RWPE1 (cell line): ENCODE measurements at regions not wholly inside any gene's neighbourhood (a gene's known extent, or its start where the extent isn't known, plus 50 kb on each side); places are given as distances from the start of the nearest gene placed in this dataset.

Experiments
- CTCF ChIA-PET: fragments of 350-600 bp; sonication (Branson Sonifier 250); formaldehyde crosslinking; extraction: SDS; loops from one replicate; lab custom pipeline; 2021; lab: Yijun Ruan, JAX
- POLR2A ChIA-PET: fragments of 400-600 bp; formaldehyde crosslinking; extraction: SDS; loops from one replicate; lab custom pipeline; 2020; ENCODE audit warnings: antibody characterized with exemption; ENCODE audit not compliant: low non-redundant PET; lab: Yijun Ruan, JAX
- DNase-seq: peaks from one replicate; pipeline ENCODE4 v3.0.0; 2012; ENCODE audit warnings: low spot score
- H3K27ac ChIP-seq: fragments of 450-650 bp; 2 replicates; pipeline ENCODE4 v1.5.1; 2017
- CTCF ChIP-seq: fragments of 450-650 bp; conservative IDR thresholded peaks from 2 replicates; pipeline ENCODE4 v1.5.1; 2017; ENCODE audit warnings: low read depth, mild to moderate bottlenecking

- POLR2A ChIA-PET, result no interaction called here
- CTCF ChIA-PET, result interaction anchor here (0.6 kb wide), 2 partner anchors 75 to 163 kb away, joined by 3 read pairs; no protein-coding TSS in a partner anchor
- no peak overlapping the region for H3K27ac ChIP-seq
- no peak for DNase-seq
- no peak for TF ChIP-seq CTCF
These were observed 133.9 kb upstream of the MYLIP start for GRCh38 chr6:15994814-15995459.

GRCh38 chr6:15993716-15994228 is 135.1 kb upstream of the MYLIP start:
- CTCF ChIA-PET, result no interaction called here
- POLR2A ChIA-PET, result no interaction called here

GRCh38 chr6:15990179-15990578 is 138.7 kb upstream of the MYLIP start:
- POLR2A ChIA-PET, result no interaction called here
- DNase-seq, result no peak
- no peak overlapping the region for H3K27ac ChIP-seq
- TF ChIP-seq CTCF, result no peak
- CTCF ChIA-PET, result no interaction called here

More at GRCh38 chr6:15993716-15994228, 135.1 kb upstream of the MYLIP start:
- H3K27ac ChIP-seq, result no peak overlapping the region
- DNase-seq, result no peak
- no peak for TF ChIP-seq CTCF

- POLR2A ChIA-PET, result no interaction called here
- H3K27ac ChIP-seq, result no peak overlapping the region
- CTCF ChIA-PET, result no interaction called here
- no peak for DNase-seq
- no peak for TF ChIP-seq CTCF
These were observed 139.5 kb upstream of the MYLIP start for GRCh38 chr6:15989397-15989796.

GRCh38 chr6:15987569-15987968 is 141.3 kb upstream of the MYLIP start:
- no peak for DNase-seq
- H3K27ac ChIP-seq, result no peak overlapping the region
- POLR2A ChIA-PET, result no interaction called here
- TF ChIP-seq CTCF, result no peak
- CTCF ChIA-PET, result interaction anchor here (0.7 kb wide), 1 partner anchor 13 kb away, joined by 3 read pairs; no protein-coding TSS in a partner anchor

- no peak overlapping the region for H3K27ac ChIP-seq
- DNase-seq, result no peak
- CTCF ChIA-PET, result no interaction called here
- TF ChIP-seq CTCF, result no peak
- POLR2A ChIA-PET, result no interaction called here
These were observed 142.8 kb upstream of the MYLIP start for GRCh38 chr6:15986027-15986629.
